ENCODE measurements at regions not wholly inside any gene's neighbourhood (a gene's known extent, or its start where the extent isn't known, plus 50 kb on each side); places are given as distances from the start of the nearest gene placed in this dataset.

- intact Hi-C loops (cut with DNase I), result no loop called here
Observed at GRCh38 chr10:3873728-3874461, 88.9 kb upstream of the KLF6 start.

GRCh38 chr10:3872712-3873329 is 87.8 kb upstream of the KLF6 start:
- intact Hi-C loops (cut with DNase I), result no loop called here
- Histone ChIP-seq H3K27ac (peak overlapping the region in 1 of 3 donors; percentile 26), H3K36me3 (no peaks in the 10 kb centered on the region), H3K9me3 (no peaks in the 10 kb centered on the region), H3K4me1 (peaks cover 10 to 17% of the 10 kb centered on the region in 2 donors), H3K27me3 (no peaks in the 10 kb centered on the region), H3K4me3 (replicated peaks in 1 of 3) (no peak overlapping the region)
- 84 to 89% methylated on average over 12 of the region's 12 CpGs for WGBS, 2 donors
- no peak for DNase-seq
- no peak for TF ChIP-seq CTCF (IDR thresholded peaks at IDR 0.05)
- TF ChIP-seq POLR2A (IDR thresholded peaks at IDR 0.05), result no peak

More at GRCh38 chr10:3873728-3874461, 88.9 kb upstream of the KLF6 start:
- Histone ChIP-seq H3K4me3 (replicated peaks in 1 of 3) (no peak overlapping the region), H3K4me1 (peaks cover 10 to 20% of the 10 kb centered on the region in 2 donors), H3K27ac (peak overlapping the region in 1 of 3 donors; percentile 43), H3K9me3 (no peaks in the 10 kb centered on the region), H3K36me3 (no peaks in the 10 kb centered on the region), H3K27me3 (no peaks in the 10 kb centered on the region)
- DNase-seq, result no peak
- WGBS, 2 donors, result 57 to 69% methylated on average over 7 of the region's 7 CpGs
- TF ChIP-seq CTCF (IDR thresholded peaks at IDR 0.05) (no peak), POLR2A (IDR thresholded peaks at IDR 0.05) (no peak)

GRCh38 chr10:3871424-3871996 is 86.5 kb upstream of the KLF6 start:
- no peaks in the 10 kb centered on the region for H3K9me3 ChIP-seq
- 95% methylated on average over 6 of the region's 6 CpGs for WGBS, 2 donors

GRCh38 chr10:3869036-3869435 is 84.0 kb upstream of the KLF6 start:
- Histone ChIP-seq H3K27me3 (no peaks in the 10 kb centered on the region), H3K9me3 (no peaks in the 10 kb centered on the region), H3K4me1 (peaks cover 0 to 7% of the 10 kb centered on the region in 2 donors), H3K4me3 (replicated peaks in 1 of 3) (no peak overlapping the region), H3K27ac (no peak overlapping the region), H3K36me3 (no peaks in the 10 kb centered on the region)
- no peak for DNase-seq
- TF ChIP-seq POLR2A (IDR thresholded peaks at IDR 0.05) (no peak), CTCF (IDR thresholded peaks at IDR 0.05) (no peak)
- intact Hi-C loops (cut with DNase I), result no loop called here

More at GRCh38 chr10:3871424-3871996, 86.5 kb upstream of the KLF6 start:
- TF ChIP-seq POLR2A (IDR thresholded peaks at IDR 0.05) (no peak), CTCF (IDR thresholded peaks at IDR 0.05) (no peak)
- H3K4me1 ChIP-seq, result peaks cover under 1 to 7% of the 10 kb centered on the region in 2 donors
- H3K27ac ChIP-seq, result no peak overlapping the region
- H3K4me3 ChIP-seq (replicated peaks in 1 of 3), result no peak overlapping the region
- no peaks in the 10 kb centered on the region for H3K27me3 ChIP-seq
- DNase-seq, result no peak
- H3K36me3 ChIP-seq, result no peaks in the 10 kb centered on the region
- intact Hi-C loops (cut with DNase I), result no loop called here

GRCh38 chr10:3868271-3868664 is 83.3 kb upstream of the KLF6 start:
- intact Hi-C loops (cut with DNase I), result no loop called here
- TF ChIP-seq POLR2A (IDR thresholded peaks at IDR 0.05), result no peak
- TF ChIP-seq CTCF (IDR thresholded peaks at IDR 0.05), result no peak
- no peaks in the 10 kb centered on the region for H3K9me3 ChIP-seq
- no peak overlapping the region for H3K4me3 ChIP-seq (replicated peaks in 1 of 3)
- H3K36me3 ChIP-seq, result no peaks in the 10 kb centered on the region
- H3K27ac ChIP-seq, result no peak overlapping the region
- 88 to 92% methylated on average over 6 of the region's 6 CpGs for WGBS, 2 donors
- H3K4me1 ChIP-seq, result peaks cover 0 to 7% of the 10 kb centered on the region in 2 donors
- H3K27me3 ChIP-seq, result no peaks in the 10 kb centered on the region
- DNase-seq, result no peak

Data from thyroid gland (tissue), 4 donors.